Tibial nerve (tissue), 4 donors: ENCODE measurements at regions not wholly inside any gene's neighbourhood (a gene's known extent, or its start where the extent isn't known, plus 50 kb on each side); places are given as distances from the start of the nearest gene placed in this dataset.

Experiments used
- DNase-seq, 2 donors: peaks; one replicate each; pipeline ENCODE4 v3.0.0-alpha.2; 2019; ENCODE audit warnings: low spot score in 2 of 2
- H3K27ac ChIP-seq, 4 donors: fragments of 200-600 bp; sonication (generic) in 3 of 4; one replicate each; pipeline ENCODE4 v1.5.1; 2017 to 2019; ENCODE audit warnings: mild to moderate bottlenecking in 1 of 4
- H3K27me3 ChIP-seq, 2 donors: fragments of 200-600 bp; sonication (generic) in 1 of 2; one replicate each; pipeline versions ENCODE4 v1.5.1 to v1.6.0; 2017 to 2019
- H3K36me3 ChIP-seq, 3 donors: fragments of 200-600 bp; sonication (generic); one replicate each; pipeline ENCODE4 v1.5.1; 2018 to 2019
- H3K4me1 ChIP-seq, 4 donors: fragments of 200-600 bp; sonication (generic) in 3 of 4; one replicate each; pipeline ENCODE4 v1.5.1; 2017 to 2019
- H3K4me3 ChIP-seq, 4 donors: fragments of 200-600 bp; sonication (generic) in 3 of 4; one replicate each; pipeline ENCODE4 v1.5.1; 2017 to 2019; ENCODE audit warnings: mild to moderate bottlenecking in 1 of 4, moderate library complexity in 1 of 4
- H3K9me3 ChIP-seq, 4 donors: fragments of 200-600 bp; sonication (generic) in 3 of 4; one replicate each; pipeline ENCODE4 v1.5.1; 2017 to 2019
- CTCF ChIP-seq, 5 experiments: fragments of 200-600 bp in 3 of 5; fragments of 450-650 bp in 2 of 5; sonication (generic) in 3 of 5; IDR thresholded peaks; one replicate each; pipeline ENCODE4 v1.5.1; 2016 to 2019; ENCODE audit warnings: antibody characterized with exemption in 5 of 5, mild to moderate bottlenecking in 3 of 5, moderate library complexity in 2 of 5
- EP300 ChIP-seq, 2 donors: sonication (generic); formaldehyde crosslinking; IDR thresholded peaks; one replicate each; pipeline ENCODE4 v1.6.1; 2017; ENCODE audit warnings: antibody characterized with exemption in 2 of 2, mild to moderate bottlenecking in 1 of 2
- POLR2A ChIP-seq, 2 donors: fragments of 450-650 bp; IDR thresholded peaks; one replicate each; pipeline ENCODE4 v1.6.1; 2017; ENCODE audit warnings: antibody characterized with exemption in 2 of 2, mild to moderate bottlenecking in 2 of 2, moderate library complexity in 2 of 2
- WGBS, 2 donors: methylation state at CpG; one replicate each; pipeline ENCODE4 v1.1.5; 2018; 5-methylcytosine and 5-hydroxymethylcytosine counted together

GRCh38 chr2:6590442-6590841, 275.3 kb downstream of the CMPK2 start:
- no peak for DNase-seq
- no peaks in the 10 kb centered on the region for H3K9me3 ChIP-seq
- no peaks in the 10 kb centered on the region for H3K27me3 ChIP-seq
- no peak overlapping the region for H3K27ac ChIP-seq
- no peaks in the 10 kb centered on the region for H3K36me3 ChIP-seq
- H3K4me3 ChIP-seq, result no peak overlapping the region
- 75 to 85% methylated on average over 3 of the region's 3 CpGs for WGBS, 2 donors
- no peaks in the 10 kb centered on the region for H3K4me1 ChIP-seq
- TF ChIP-seq POLR2A (IDR thresholded peaks at IDR 0.05), result no peak
- TF ChIP-seq CTCF (IDR thresholded peaks at IDR 0.05), result no peak
- no peak for TF ChIP-seq EP300 (IDR thresholded peaks at IDR 0.05)

DNA sequence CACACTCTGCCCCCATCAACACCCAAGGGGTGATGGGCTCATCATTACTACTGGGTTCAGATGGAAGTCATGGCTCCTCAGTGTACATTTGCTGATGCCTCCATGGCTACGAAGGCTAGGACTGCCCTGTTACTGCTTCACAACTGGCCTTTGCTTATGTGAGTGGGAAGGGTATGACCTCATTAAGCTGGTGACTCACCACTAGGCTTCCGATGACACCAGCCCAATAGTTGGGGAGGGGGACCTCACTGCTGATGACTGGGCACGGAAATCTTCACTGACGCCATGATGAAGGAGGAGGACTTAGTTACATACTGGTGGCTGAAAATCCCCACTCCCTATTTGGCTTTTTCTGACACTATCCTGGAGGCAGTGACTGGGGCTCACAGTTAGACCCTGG, 263.2 kb downstream of the CMPK2 start:
- Histone ChIP-seq H3K36me3 (no peaks in the 10 kb centered on the region), H3K9me3 (peaks cover 0 to 2% (median 0%) of the 10 kb centered on the region in 4 donors), H3K4me3 (no peak overlapping the region), H3K27ac (no peak overlapping the region), H3K4me1 (no peaks in the 10 kb centered on the region), H3K27me3 (no peaks in the 10 kb centered on the region)
- no peak for TF ChIP-seq CTCF (IDR thresholded peaks at IDR 0.05)
- TF ChIP-seq EP300 (IDR thresholded peaks at IDR 0.05), result no peak
- TF ChIP-seq POLR2A (IDR thresholded peaks at IDR 0.05), result no peak
- WGBS, 2 donors, result 78 to 95% methylated on average over 4 of the region's 4 CpGs
- no peak for DNase-seq

DNA sequence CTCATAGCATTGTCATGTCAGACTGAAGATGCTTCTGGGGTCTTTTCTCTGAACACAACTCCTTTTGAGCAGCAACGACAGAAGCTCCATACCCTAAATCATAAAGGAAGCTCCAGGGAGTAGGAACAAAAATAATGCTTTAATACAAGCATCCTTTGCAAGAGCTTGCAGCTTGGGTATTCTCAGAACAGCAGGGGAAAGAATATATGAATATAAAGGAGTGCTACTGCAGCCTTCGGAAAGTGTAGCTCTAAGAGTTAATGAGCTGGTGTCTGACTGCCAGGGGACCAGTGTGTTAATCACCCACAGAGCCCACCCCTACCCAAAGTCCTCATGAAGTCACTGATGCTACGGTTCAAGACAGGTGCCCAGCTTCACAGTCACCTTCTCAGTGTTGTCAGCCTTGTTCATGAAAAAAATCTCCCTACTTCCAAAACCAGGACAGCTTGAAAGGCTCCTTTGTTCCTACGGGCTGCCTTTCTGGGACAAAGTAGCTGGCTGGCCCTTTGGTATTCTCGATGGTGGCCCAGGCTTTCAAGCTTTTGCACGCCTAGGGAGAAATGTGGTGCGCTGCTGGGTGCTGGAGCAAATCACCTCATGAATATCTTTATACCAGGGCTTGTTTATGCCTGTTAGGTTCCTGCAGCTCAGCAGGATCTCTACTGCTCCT, 259.7 kb downstream of the CMPK2 start:
- H3K27me3 ChIP-seq, result no peaks in the 10 kb centered on the region
- H3K4me3 ChIP-seq, result no peak overlapping the region
- TF ChIP-seq EP300 (IDR thresholded peaks at IDR 0.05) (no peak), CTCF (IDR thresholded peaks at IDR 0.05) (no peak), POLR2A (IDR thresholded peaks at IDR 0.05) (no peak)
- DNase-seq, result no peak
- H3K36me3 ChIP-seq, result no peaks in the 10 kb centered on the region
- no peaks in the 10 kb centered on the region for H3K4me1 ChIP-seq
- H3K9me3 ChIP-seq, result peaks cover 0 to 2% (median 0%) of the 10 kb centered on the region in 4 donors
- WGBS, 2 donors, result 44 to 51% methylated on average over 7 of the region's 7 CpGs
- no peak overlapping the region for H3K27ac ChIP-seq

- Histone ChIP-seq H3K9me3 (peaks cover 0 to 14% (median under 1%) of the 10 kb centered on the region in 4 donors), H3K4me1 (no peaks in the 10 kb centered on the region), H3K36me3 (no peaks in the 10 kb centered on the region), H3K4me3 (no peak overlapping the region), H3K27me3 (no peaks in the 10 kb centered on the region), H3K27ac (no peak overlapping the region)
- no peak for DNase-seq
- 76 to 81% methylated on average over 4 of the region's 4 CpGs for WGBS, 2 donors
- TF ChIP-seq POLR2A (IDR thresholded peaks at IDR 0.05) (no peak), CTCF (IDR thresholded peaks at IDR 0.05) (no peak), EP300 (IDR thresholded peaks at IDR 0.05) (no peak)
Observed at GRCh38 chr2:6617794-6618193, 247.9 kb downstream of the CMPK2 start.

DNA sequence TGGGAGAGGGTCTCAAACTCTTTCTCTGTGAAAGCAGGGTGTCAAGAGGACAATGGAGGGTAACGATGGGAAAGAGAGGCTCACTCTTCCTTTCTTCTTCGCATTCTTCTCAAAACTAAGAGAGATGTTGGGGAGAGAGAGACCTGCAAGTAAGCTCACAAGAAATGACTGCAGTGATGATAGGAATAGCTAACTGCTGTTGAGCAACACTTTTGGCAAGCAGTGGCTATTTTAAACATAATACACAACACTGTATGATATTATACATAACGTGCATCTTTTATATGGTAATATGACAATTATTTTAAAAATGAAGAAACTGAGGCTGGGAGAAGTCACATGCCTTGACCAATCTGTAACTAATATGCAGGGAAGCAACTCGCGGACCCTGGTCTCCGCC, 247.5 kb downstream of the CMPK2 start:
- no peaks in the 10 kb centered on the region for H3K36me3 ChIP-seq
- TF ChIP-seq CTCF (IDR thresholded peaks at IDR 0.05) (no peak), EP300 (IDR thresholded peaks at IDR 0.05) (no peak), POLR2A (IDR thresholded peaks at IDR 0.05) (no peak)
- H3K9me3 ChIP-seq, result peaks cover 0 to 10% (median 0%) of the 10 kb centered on the region in 4 donors
- H3K27me3 ChIP-seq, result no peaks in the 10 kb centered on the region
- no peak overlapping the region for H3K4me3 ChIP-seq
- 88% methylated on average over 6 of the region's 6 CpGs for WGBS, 2 donors
- DNase-seq, result no peak
- H3K4me1 ChIP-seq, result no peaks in the 10 kb centered on the region
- H3K27ac ChIP-seq, result no peak overlapping the region
